GM23338 (cell line): ENCODE measurements at regions not wholly inside any gene's neighbourhood (a gene's known extent, or its start where the extent isn't known, plus 50 kb on each side); places are given as distances from the start of the nearest gene placed in this dataset.

Source experiments
- ATAC-seq: fragments of 200-7000 bp; cut with Tn5 transposase; 3 replicates; pipeline ENCODE4 v1.9.1; 2020
- DNase-seq: peaks from one replicate; pipeline ENCODE4 v3.0.0-alpha.2; 2015; ENCODE audit warnings: low spot score
- H2AFZ ChIP-seq: fragments of 200-600 bp; sonication (generic); 2 replicates; pipeline ENCODE4 v1.8.0; 2016; ENCODE audit warnings: antibody characterized with exemption, mild to moderate bottlenecking, moderate library complexity
- H3F3A ChIP-seq: fragments of 200-600 bp; sonication (generic); replicated peaks from 2 replicates; pipeline ENCODE4 v1.8.0; 2017; ENCODE audit warnings: antibody characterized with exemption, mixed run types, low read depth
- H3K27ac ChIP-seq: fragments of 200-600 bp; sonication (generic); 2 replicates; pipeline ENCODE4 v1.6.1; 2016; ENCODE audit warnings: low read depth
- H3K27me3 ChIP-seq: fragments of 200-600 bp; sonication (generic); 2 replicates; pipeline ENCODE4 v1.8.0; 2016; ENCODE audit warnings: mild to moderate bottlenecking, mixed run types, moderate library complexity; ENCODE audit not compliant: insufficient read depth
- H3K36me3 ChIP-seq: fragments of 200-600 bp; sonication (generic); 2 replicates; pipeline ENCODE4 v1.8.0; 2016; ENCODE audit warnings: mild to moderate bottlenecking; ENCODE audit not compliant: insufficient read depth
- H3K4me1 ChIP-seq: fragments of 200-600 bp; sonication (generic); 2 replicates; pipeline ENCODE4 v1.8.0; 2016; ENCODE audit warnings: mild to moderate bottlenecking, moderate library complexity; ENCODE audit not compliant: insufficient read depth
- H3K4me2 ChIP-seq: fragments of 200-600 bp; sonication (generic); 2 replicates; pipeline ENCODE4 v1.7.1; 2017; ENCODE audit warnings: mixed run types
- H3K4me3 ChIP-seq: fragments of 200-600 bp; sonication (generic); 2 replicates; pipeline ENCODE4 v1.6.1; 2016; ENCODE audit warnings: mixed run types
- H3K79me2 ChIP-seq: fragments of 200-600 bp; sonication (generic); replicated peaks from 2 replicates; pipeline ENCODE4 v1.8.0; 2017; ENCODE audit warnings: mild to moderate bottlenecking; ENCODE audit not compliant: insufficient read depth
- H3K9me2 ChIP-seq: fragments of 200-600 bp; sonication (generic); 2 replicates; pipeline ENCODE4 v1.8.0; 2017; ENCODE audit not compliant: insufficient read depth
- H4K20me1 ChIP-seq: fragments of 200-600 bp; sonication (generic); replicated peaks from 2 replicates; pipeline ENCODE4 v1.8.0; 2017; ENCODE audit warnings: mild to moderate bottlenecking; ENCODE audit not compliant: insufficient read depth
- H3K27ac Mint-ChIP-seq: 2 replicates; pipeline ENCODE4 v1.8.0; 2020; ENCODE audit warnings: inconsistent platforms, mild to moderate bottlenecking, moderate library complexity, mixed read lengths
- H3K27me3 Mint-ChIP-seq: 3 replicates; pipeline ENCODE4 v1.8.0; 2022; ENCODE audit warnings: low read depth, mild to moderate bottlenecking, moderate library complexity, mixed read lengths, inconsistent platforms; ENCODE audit not compliant: insufficient read depth, poor library complexity
- H3K36me3 Mint-ChIP-seq: 3 replicates; pipeline ENCODE4 v1.8.0; 2021; ENCODE audit warnings: low read depth, mild to moderate bottlenecking, inconsistent platforms, moderate library complexity, mixed read lengths
- H3K4me1 Mint-ChIP-seq: 3 replicates; pipeline ENCODE4 v1.8.0; 2020; ENCODE audit warnings: mild to moderate bottlenecking, inconsistent platforms, mixed read lengths
- H3K4me3 Mint-ChIP-seq: 3 replicates; pipeline ENCODE4 v1.8.0; 2021; ENCODE audit warnings: moderate library complexity, mild to moderate bottlenecking, inconsistent platforms, mixed read lengths
- H3K9me3 Mint-ChIP-seq: 3 replicates; pipeline ENCODE4 v1.8.0; 2020; ENCODE audit warnings: moderate library complexity, mild to moderate bottlenecking, inconsistent platforms, mixed read lengths
- CREB1 ChIP-seq: fragments of 250-450 bp; sonication (Bioruptor Pico); IDR thresholded peaks from 2 replicates; pipeline ENCODE4 v1.5.0; 2020; ENCODE audit warnings: low read depth, mild to moderate bottlenecking, moderate library complexity
- ETS1 ChIP-seq: IDR thresholded peaks from 2 replicates; pipeline ENCODE4 v1.6.1; 2016; ENCODE audit warnings: antibody characterized with exemption
- EZH2phosphoT487 ChIP-seq: fragments of 200-600 bp; sonication (generic); IDR thresholded peaks from one replicate; pipeline ENCODE4 v1.8.1; 2018; ENCODE audit warnings: antibody characterized with exemption; ENCODE audit not compliant: unreplicated experiment
- JUNB ChIP-seq: IDR thresholded peaks from one replicate; pipeline ENCODE4 v1.6.1; 2016; ENCODE audit warnings: antibody characterized with exemption; ENCODE audit not compliant: unreplicated experiment
- REST ChIP-seq: IDR thresholded peaks from one replicate; pipeline ENCODE4 v1.6.1; 2018; ENCODE audit warnings: antibody characterized with exemption; ENCODE audit not compliant: unreplicated experiment
- STAT1 ChIP-seq: IDR thresholded peaks from one replicate; pipeline ENCODE4 v1.6.1; 2016; ENCODE audit warnings: antibody characterized with exemption; ENCODE audit not compliant: unreplicated experiment
- ZNF114 ChIP-seq: fragments of 250-450 bp; sonication (Bioruptor Pico); IDR thresholded peaks from 2 replicates; pipeline ENCODE4 v1.5.0; 2020; ENCODE audit warnings: mild to moderate bottlenecking, moderate library complexity
- ZNF331 ChIP-seq: fragments of 250-450 bp; sonication (Bioruptor Pico); IDR thresholded peaks from 2 replicates; pipeline ENCODE4 v1.5.0; 2020; ENCODE audit warnings: low read depth, mild to moderate bottlenecking, moderate library complexity
- ZNF462 ChIP-seq: fragments of 250-450 bp; sonication (Bioruptor Pico); IDR thresholded peaks from 2 replicates; pipeline ENCODE4 v1.5.0; 2020; ENCODE audit warnings: mild to moderate bottlenecking, moderate library complexity

- no peaks in the 10 kb centered on the region for H3K9me2 ChIP-seq
- TF ChIP-seq ETS1, result no peak
- no peak for TF ChIP-seq ZNF331
- no peak for TF ChIP-seq REST
- no peak for TF ChIP-seq STAT1
- no peak for TF ChIP-seq JUNB
- TF ChIP-seq ZNF114, result no peak
- no peak for TF ChIP-seq ZNF462 (CRISPR knock-in tag)
- TF ChIP-seq CREB1 (CRISPR knock-in tag), result no peak
- TF ChIP-seq EZH2phosphoT487, result no peak
- no peaks in the 10 kb centered on the region for H3K36me3 Mint-ChIP-seq
- H3K4me3 ChIP-seq, result no peak overlapping the region
- ATAC-seq, result no peak; the same call in 1 of the 3 replicates
- no peak overlapping the region for H2AFZ ChIP-seq
- no peak overlapping the region for H3K27ac ChIP-seq
- no peak overlapping the region for H3K4me2 ChIP-seq
- no peaks in the 10 kb centered on the region for H3K36me3 ChIP-seq
- H3K9me3 Mint-ChIP-seq, result no peaks in the 10 kb centered on the region
- H3K4me3 Mint-ChIP-seq, result no peak overlapping the region; the same call in 2 of the 3 replicates
- H3K27me3 Mint-ChIP-seq, result no peaks in the 10 kb centered on the region
- H3K4me1 ChIP-seq, result no peaks in the 10 kb centered on the region
- H3K27me3 ChIP-seq, result no peaks in the 10 kb centered on the region
- H3K27ac Mint-ChIP-seq, result no peak overlapping the region; the same call in 1 of the 2 replicates
- no peaks in the 10 kb centered on the region for H3K79me2 ChIP-seq
- DNase-seq, result peak; percentile 7
- H4K20me1 ChIP-seq, result no peaks in the 10 kb centered on the region
- H3F3A ChIP-seq, result no peaks in the 10 kb centered on the region
- H3K4me1 Mint-ChIP-seq, result no peaks in the 10 kb centered on the region
Measured at GRCh38 chr11:130995266-130995665, 79.0 kb upstream of the SNX19 start.
